ENCODE measurements at regions not wholly inside any gene's neighbourhood (a gene's known extent, or its start where the extent isn't known, plus 50 kb on each side); places are given as distances from the start of the nearest gene placed in this dataset.

DNA sequence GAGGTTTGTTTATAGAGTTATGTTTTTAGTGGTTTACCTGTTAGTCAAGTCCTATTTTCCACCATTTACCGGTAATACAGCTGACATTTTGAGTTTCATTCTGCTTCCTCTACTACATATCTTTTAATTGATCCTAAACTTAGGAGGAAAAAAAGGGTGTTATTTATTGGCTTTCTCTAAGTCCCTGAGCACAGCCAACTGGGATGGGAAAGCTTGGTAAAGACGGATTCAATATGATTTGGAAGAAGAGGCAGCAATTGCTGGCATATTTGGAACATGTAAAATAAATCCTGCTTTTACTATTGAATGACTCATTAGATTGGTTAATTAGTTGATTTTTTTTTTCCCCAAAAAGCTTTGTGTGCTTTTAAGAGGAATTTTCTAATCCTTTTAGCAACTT lies 475.7 kb downstream of the PRKD1 start:
- TF ChIP-seq, protein P1, sequence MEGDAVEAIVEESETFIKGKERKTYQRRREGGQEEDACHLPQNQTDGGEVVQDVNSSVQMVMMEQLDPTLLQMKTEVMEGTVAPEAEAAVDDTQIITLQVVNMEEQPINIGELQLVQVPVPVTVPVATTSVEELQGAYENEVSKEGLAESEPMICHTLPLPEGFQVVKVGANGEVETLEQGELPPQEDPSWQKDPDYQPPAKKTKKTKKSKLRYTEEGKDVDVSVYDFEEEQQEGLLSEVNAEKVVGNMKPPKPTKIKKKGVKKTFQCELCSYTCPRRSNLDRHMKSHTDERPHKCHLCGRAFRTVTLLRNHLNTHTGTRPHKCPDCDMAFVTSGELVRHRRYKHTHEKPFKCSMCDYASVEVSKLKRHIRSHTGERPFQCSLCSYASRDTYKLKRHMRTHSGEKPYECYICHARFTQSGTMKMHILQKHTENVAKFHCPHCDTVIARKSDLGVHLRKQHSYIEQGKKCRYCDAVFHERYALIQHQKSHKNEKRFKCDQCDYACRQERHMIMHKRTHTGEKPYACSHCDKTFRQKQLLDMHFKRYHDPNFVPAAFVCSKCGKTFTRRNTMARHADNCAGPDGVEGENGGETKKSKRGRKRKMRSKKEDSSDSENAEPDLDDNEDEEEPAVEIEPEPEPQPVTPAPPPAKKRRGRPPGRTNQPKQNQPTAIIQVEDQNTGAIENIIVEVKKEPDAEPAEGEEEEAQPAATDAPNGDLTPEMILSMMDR (IDR thresholded peaks at IDR 0.05), result no peak
- no peak for TF ChIP-seq POLR2A (IDR thresholded peaks at IDR 0.05)
